HG02938 (cell line): ENCODE measurements at regions not wholly inside any gene's neighbourhood (a gene's known extent, or its start where the extent isn't known, plus 50 kb on each side); places are given as distances from the start of the nearest gene placed in this dataset.
"Not testable (repeated sequence)": the region's sequence is repeated elsewhere in the genome, so short reads cannot be mapped to it uniquely, and the experiment has no call there.

Experiments
- ATAC-seq: cut with Tn5 transposase; IDR thresholded peaks from one replicate; pipeline ENCODE4 v1.9.1; 2021; ENCODE audit warnings: mild to moderate bottlenecking, moderate library complexity; ENCODE audit not compliant: unreplicated experiment

DNA sequence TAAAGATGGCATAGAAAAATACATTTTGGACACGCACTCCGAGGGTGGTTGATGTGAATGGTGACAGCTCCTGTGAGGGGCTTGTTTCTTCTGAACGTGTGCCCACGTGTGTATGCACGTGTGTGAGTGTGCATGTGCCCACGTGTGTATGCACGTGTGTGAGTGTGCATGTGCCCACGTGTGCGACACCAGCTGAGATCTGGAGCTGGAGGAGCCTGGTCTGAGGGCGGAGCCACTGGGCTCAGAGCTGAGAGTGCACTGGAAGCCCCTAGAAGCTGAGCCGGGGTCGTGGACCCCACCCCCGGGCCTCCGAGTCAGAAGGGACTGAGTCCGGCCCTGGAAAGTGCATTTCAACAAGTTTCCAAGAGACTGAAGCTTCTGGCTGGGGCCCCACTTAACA lies 282.5 kb upstream of the IRX4 start:
- no peak for ATAC-seq

DNA sequence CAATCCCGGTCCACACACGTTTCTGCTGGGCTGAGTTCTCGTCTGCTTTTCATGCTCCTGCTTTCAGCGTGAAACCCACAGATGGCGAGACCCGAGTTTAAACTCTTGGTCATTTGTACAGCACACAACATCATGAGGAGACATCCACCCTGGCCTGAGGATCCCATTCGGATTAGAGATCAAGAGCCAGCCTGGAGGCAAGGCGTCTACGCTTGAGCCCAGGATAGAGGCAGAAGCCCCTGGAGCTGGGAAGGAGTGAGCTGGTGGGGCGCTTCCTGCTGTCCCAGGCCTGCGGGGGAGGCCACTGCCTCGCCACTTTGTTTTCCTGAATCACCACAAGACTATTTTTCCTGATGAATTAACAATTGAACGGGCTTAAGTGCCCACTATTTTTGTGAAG lies 281.9 kb upstream of the IRX4 start:
- no peak for ATAC-seq

DNA sequence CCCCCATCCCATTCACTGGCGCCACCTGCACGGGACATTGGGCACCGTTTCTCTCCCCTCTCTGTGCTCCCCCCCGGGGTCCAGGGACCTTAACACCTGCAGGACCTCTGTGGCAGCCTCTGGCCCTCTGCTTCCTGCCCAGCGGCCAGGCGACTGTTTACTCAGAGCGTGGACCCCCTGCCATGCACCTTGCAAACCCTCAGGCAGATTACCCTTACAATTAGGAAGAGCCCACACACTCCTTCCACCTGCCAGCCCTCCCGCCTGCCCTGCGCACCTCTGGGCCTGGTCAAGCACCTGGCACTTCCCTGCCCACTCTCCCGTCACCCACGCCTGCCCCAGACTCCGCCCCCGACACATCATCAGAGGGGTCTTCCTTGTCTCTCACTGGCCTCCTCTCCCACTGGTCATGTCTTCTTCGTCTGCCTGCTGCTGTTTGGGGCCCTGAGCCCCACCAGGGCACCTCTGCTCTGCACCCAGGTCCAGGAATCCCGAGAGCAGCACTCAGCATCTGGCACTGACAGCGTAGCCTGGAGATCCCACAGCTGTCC lies 281.3 kb upstream of the IRX4 start:
- no peak for ATAC-seq

DNA sequence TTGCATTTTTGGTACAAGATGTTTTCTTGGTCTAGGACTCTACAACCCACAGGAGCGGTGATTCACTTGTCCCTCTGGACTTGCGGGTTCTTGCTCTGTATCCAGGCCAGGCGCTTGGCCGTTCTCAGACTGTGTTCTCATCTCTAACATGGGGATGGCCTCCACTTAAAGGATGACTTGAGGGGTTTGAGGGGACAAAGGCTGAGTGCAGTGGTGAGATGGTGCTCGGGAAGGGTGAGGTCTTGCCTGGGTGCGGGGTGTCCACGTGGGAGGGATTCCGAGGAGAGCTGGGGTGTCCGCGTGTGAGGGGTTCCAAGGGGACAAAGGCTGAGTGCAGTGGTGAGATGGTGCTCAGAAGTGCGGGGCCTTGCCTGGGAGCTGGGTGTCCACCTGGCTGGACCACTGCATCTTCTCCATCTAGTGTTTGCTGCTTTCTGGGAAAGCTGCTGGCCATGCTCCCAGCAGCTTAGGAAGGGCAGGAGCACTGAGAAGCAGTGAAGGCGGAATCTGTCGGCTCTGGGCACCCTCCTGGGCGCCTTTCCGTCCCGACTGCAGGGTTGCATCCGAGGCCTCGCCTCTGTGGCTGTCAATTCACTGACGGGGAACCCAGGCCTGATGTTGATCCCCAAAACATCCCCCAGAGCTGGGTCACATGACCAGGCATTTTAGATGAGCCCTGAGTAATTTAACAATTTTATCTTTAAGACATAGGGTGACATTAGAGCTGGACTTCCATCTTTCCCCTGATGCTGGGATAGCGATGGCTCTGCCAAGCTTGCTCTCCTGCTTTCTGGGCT lies 280.5 kb upstream of the IRX4 start:
- ATAC-seq, result no peak

DNA sequence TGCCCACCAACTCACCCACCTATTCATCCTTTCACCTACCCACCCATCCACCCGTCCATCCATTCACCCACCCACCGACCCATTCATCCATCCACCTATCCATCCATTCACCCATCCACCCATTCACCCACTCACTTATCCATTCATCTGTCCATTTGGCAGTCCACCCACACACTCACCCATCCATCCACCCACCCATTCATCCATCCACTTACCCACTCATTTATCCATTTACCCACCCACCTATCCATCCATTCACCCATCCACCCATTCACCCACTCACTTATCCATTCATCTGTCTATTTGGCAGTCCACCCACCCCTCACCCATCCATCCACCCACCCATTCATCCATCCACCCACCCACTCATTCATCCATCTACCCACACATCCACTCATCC lies 278.1 kb upstream of the IRX4 start:
- ATAC-seq, result no peak

DNA sequence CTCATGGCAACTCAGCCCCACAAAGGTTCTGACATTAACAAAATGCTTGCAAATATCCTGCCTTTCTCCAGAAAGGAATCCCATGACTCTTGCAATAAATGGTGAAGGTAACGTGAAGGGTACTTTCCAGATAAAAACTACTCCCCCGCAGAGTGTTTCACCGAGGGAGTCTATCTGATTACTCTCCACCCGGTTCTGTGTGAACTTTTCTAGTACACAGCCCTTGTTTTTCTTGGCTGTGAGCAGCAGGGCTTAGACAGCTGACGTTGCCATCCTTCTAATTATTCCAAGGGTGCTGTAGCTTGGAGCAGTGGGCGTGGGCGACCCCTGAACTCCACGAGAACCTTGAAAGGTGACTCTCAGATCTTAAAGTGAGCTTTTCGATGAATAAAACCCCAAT lies 276.0 kb upstream of the IRX4 start:
- no peak for ATAC-seq

DNA sequence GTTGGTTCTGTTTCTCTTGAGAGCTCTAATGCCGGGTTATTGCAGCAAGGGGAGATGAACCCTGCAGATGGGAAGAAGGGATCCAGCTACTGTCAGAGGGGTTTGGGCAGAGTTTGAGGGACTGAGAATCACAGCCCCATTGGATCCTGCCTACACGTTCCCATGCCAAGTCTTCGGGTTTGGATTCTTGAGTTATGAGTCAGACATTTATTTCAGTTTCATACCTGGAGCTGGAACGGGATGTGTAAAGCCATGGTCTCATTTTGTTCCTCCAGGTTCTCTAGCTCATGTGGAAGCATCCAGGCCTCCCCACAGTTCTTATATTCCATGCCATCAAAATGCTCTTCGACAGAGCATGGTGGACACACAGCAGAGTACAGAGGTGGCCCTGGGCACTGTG lies 275.4 kb upstream of the IRX4 start:
- ATAC-seq, result no peak

DNA sequence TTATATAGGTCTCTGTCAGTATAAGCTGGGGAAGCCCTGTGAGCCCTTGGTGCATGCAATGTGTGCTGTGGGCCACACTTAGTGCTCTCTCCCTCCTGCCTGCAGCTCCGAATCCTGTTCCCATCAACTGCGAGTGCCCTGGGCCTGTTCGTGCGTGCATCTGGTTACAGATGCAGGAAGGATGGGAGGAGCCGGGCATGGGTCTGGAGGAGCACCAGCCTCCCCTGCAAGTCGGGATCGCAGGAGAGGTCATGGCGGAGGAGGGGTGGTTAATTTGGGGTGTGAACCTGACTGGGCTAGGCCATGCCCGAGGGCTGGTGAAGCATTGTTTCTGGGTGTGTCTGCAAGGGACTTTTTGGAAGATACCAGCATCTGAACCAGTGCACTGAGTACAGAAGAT lies 274.6 kb upstream of the IRX4 start:
- no peak for ATAC-seq

DNA sequence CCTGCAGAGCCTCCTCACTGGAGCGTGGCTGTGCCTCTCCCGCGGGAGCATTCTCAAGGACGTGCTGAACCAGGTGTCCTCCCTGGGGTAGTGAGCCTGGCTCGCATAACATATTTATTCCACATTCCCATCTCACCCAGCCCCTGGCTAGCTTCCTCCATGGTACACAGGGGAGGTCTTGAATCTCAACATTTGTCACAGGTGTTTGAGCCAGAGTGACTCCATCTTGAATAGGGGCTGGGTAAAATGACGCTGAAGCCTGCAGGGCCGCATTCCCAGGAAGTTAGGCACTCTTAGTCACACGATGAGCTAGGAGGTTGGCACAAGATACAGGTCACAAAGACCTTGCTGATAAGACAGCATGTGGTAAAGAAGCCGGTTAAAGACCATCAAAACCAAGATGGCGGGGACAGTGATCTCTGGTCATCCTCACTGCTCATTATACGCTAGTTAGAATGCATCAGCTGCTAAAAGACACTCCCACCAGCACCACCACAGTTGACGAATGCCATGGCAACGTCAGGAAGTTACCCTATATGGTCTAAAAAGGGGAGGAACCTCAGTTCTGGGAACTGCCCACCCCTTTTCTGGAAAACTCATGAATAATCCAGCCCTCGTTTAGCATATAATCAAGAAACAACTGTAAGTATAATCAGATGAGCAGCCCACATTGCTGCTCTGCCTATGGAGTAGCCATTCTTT lies 273.8 kb upstream of the IRX4 start:
- no peak for ATAC-seq

DNA sequence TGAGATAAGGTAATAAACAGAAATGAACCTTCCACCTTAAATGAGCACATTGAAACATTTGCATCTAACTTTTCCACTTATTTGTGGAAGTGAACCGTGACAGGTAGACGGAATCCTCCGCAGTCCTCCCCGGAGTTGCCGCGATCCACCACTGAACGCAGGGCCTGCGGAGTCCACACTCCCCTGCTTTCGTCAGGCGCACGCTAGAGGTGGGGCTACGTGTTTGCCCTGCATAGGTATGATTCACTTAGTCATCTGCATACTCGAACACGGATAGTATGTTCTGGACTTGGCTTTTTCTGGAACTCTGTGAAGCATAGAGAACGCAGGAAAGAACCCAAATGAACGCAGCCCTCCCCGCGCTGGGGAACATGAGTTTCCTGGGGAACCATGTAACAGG lies 272.8 kb upstream of the IRX4 start:
- ATAC-seq, result no peak

DNA sequence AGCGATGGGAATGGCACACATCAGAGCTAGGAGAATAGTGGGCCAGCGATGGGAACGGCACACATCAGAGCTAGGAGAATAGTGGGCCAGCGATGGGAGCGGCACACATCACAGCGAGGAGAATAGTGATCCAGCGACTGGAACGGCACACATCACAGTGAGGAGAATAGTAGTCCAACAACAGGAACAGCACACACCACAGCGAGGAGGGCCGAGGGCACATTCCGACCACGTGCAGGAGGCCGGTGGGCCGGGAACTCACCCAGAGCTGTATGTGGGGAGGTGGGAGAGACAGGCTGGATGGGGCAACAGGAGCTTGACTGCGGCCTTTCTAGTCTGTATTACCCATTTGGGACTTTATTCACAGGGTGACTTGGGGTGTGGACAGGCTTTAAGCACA lies 271.1 kb upstream of the IRX4 start:
- no peak for ATAC-seq

DNA sequence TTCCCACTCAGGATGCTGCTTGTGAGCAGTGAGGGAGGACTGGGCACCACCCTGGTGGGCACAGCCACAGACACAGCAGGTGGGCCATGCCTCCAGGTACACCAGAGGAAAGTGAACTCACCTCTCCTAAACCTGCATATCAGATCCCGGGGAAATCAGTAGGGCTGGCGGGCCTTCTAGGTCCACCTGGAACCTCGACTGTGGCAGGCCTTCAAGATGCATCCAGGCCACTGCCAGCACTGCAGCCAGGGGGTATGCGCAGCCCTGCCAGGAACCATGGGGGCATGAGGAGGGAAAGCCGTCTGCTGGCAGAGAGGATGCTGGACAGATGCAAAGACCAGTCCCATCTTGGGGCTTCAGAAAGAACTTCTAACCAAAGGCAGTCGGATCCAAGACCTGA lies 270.6 kb upstream of the IRX4 start:
- no peak for ATAC-seq

DNA sequence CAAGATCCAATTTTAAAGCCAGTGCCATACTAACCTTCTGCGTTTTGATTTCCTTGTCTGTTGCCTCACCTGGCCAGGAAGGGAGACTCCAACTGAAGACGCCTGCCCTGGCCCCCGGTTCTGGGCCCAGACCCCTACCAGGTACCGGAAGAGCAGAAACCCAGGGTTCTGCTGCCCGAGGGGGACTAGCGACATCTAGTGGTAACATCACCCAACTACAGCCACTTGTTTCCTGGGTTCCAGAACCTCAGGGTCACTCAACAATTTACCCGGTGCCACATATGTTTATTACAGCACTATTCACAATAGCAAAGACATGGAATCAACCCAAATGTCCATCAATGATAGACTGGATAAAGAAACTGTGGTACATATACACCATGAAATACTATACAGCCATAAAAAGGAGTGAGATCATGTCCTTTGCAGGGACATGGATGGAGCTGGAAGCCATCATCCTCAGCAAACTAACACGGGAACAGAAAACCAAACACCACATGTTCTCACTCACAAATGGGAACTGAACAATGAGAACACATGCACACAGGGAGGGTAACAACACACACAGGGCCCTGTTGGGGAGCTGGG lies 268.7 kb upstream of the IRX4 start:
- ATAC-seq, result not testable (repeated sequence)

DNA sequence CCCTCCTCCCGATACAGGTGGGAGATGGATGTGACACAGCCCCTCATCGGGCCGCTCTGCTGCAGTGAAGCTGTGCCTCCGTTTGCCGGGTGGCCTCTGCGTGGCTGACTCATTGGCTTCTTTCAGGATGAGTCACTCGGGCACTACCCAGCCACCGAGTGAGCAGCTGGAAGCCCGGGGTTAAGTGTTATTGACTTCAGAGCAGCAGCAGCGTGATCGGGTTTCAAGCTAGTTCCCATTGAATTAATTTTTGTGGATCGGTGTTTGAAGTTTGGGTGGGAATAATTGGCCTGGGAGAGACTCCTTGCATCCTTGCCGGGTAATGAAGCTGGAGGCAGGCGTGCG lies 266.4 kb upstream of the IRX4 start:
- no peak for ATAC-seq

DNA sequence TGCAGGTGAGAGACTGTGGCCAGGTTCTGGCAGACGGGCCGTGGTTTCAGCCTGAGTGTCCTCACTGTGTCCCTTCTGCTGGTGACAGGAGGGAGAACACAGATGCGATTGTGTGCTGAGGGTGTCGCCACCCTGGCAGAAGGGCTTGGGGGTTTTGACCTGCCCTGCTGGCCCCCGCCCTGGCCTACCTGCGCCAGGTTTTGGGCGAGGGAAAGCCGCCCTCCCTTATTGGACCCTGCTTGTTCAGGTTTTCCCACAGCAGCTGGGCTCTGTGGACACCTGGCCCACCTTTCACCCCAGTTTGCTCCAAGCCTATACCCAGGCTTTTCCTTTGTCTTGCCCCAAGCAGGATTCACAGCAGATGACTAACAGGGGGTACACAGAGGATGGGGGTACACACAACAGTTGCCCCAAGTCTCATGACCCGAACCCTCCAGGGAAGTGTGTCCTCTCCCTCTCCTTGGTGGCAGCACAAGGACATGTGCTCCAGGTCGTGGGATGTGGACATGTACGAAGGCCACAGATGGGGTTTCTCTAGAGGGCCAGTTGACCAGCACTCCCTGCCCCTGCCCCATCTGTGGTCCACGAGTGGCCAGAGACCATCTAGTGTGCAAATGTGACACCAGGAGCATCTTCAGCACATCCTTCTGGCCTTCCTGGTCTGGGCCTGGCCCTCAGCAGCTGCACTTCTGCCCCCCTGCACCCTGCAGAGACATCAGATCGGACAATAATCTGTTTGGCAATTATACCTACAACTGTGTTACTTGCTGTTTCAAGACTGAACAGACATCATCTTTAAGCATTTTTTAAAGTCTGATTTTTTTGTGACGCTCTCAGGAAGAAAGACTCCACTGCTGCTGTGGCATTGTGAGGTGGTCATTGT lies 265.8 kb upstream of the IRX4 start:
- no peak for ATAC-seq

DNA sequence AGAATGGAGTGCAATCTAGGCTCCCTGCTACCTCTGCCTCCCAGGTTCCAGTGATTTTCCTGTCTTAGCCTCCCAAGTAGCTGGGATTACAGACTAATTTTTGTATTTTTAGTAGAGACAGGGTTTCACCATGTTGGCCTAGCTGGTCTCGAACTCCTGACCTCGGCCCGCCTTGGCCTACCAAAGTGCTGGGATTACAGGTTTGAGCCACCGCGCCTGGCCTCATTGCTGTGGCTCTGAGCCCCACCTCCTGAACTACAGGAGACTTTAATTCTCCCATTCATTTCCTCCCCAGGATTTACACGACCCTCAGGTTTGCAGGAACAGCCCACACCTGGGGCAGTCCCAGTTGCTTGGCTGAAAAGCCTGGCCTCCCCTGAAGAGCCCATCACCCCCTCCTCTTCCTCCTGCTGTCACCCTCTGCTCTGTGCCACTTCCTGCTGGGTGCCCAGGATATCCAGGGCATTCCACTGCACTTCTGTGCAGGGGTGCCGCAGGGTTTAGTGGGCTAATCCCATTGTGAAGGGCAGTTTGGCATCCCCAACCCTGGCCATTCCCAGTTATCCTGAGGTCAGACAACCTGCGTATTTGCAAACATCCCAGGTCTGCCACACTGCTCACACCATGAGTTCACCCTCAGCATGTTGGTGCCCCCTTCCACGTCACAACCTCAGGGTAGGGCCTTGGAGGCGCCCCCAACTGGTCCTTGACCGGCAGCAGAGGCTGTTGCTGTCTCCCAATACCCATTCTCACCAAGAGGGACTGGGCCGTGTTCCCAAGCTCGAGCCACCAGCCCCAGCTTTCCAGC lies 265.0 kb upstream of the IRX4 start:
- no peak for ATAC-seq

DNA sequence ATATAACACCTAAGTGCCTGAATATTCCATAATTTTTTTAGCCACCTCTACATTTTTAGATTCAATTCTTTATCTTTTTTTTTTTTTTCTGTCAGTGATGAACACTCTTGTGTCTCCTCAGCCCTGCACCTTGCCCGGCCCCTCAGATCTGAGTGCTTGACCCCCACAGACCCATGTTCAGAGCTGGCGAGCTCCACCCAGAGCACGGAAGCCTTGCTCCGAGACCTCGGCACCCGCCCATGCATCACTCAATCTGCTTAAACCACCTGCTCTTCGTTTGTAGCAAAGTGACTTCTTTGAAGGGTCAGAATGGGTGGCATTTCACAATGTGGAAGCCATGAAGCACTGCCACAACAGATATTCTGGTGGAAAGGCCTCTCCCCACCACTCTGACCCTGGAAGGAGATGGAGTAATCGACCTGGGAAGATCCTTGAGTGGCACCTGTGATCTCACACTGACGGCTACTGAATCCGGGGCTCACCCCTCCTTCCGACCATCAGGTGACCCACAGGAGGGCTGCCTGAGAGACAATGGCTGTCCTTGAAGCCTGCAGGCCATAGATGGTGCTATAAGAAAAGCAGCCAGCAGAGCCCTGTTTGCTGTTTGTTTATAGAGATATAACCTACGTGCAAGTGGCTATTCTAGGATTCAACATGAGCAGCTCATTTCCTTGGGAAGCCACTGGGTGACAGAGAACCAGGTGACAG lies 261.1 kb upstream of the IRX4 start:
- no peak for ATAC-seq

DNA sequence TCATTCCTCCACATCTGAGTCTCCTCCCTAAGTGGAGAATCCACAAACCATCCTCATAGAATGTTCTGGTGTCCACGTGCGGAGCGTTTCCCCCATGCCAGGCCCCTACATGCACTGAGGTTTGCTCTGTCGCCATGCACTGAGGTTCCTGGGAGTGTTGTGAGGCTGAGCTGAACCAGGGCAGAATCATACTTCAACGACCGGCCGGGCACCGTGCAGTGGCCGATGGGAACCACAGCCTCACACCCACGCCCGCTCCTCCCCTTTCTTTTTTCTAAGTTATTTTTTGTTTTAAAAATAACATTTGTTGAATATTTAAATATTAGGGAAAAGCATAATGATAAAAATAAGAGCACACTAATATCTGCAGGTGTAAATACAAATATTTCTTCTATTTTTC lies 260.4 kb upstream of the IRX4 start:
- no peak for ATAC-seq

DNA sequence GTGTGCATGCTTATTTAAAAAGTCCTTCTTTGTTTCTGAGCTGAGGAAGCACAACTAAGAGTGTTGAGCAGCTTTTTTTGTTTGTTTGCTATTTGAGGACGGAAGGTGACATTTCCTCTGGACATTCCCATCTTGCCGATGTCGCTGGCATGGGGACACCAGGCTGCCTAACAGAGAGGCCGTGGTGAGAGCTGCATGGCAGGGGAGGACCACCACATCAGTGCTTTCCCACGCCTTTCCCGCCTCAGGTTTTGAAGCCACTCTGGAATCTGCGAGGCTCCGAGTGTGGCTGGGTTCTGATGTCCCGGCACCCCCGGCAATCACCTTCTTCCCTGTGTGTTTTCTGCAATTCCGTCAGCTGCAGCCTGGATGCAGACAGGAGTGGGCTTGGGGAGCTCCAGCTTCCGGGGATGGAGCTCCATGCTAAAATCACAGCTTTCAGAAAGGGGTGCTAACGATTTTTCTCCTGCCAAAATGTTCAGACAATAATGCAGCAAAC lies 259.8 kb upstream of the IRX4 start:
- no peak for ATAC-seq
